K562 (cell line): ENCODE measurements at regions not wholly inside any gene's neighbourhood (a gene's known extent, or its start where the extent isn't known, plus 50 kb on each side); places are given as distances from the start of the nearest gene placed in this dataset.

ENCODE experiments used
- ATAC-seq: fragments of 200-7000 bp; cut with Tn5 transposase; 3 replicates; pipeline ENCODE4 v1.9.1; 2020; ENCODE audit warnings: moderate library complexity
- BruUV-seq: library from RNA; stranded (reverse); fragments of 400-500 nt; replicated peaks from 2 replicates; lab custom pipeline; 2021; lab: Mats Ljungman, UMichigan
- CTCF ChIA-PET: fragments of 300-600 bp; formaldehyde crosslinking; extraction: SDS; loops from one replicate; lab custom pipeline; 2021; ENCODE audit warnings: low intra/inter-chr PET ratio; lab: Yijun Ruan, JAX
- POLR2A ChIA-PET: fragments of 300-600, 350-650 bp; sonication (Branson Sonifier 250); formaldehyde crosslinking; extraction: SDS; loops from one replicate; lab custom pipeline; 2021; ENCODE audit warnings: antibody characterized with exemption, inconsistent platforms; lab: Yijun Ruan, JAX
- DNase-seq, 4 experiments: peaks; one replicate each; pipeline versions ENCODE4 v3.0.0 to v3.0.0-alpha.2; 2011 to 2018; ENCODE audit warnings: low spot score in 3 of 4, mixed read lengths in 3 of 4; ENCODE audit errors: extremely low read depth in 1 of 4
- FAIRE-seq: peaks from 2 replicates; lab custom pipeline; 2011; peaks lifted over from hg19 to GRCh38; lab: Jason Lieb, UNC
- H2AFZ ChIP-seq: 2 replicates; pipeline ENCODE4 v1.6.0; 2011; ENCODE audit warnings: low read depth, low read length, control low read depth, inconsistent platforms
- H3K27ac ChIP-seq: fragments of 200-600 bp; 3 replicates; pipeline ENCODE4 v1.8.0; 2011; ENCODE audit warnings: low read depth, mild to moderate bottlenecking, control low read depth, inconsistent platforms, low read length, moderate library complexity, mixed read lengths; ENCODE audit errors: extremely low read depth
- H3K27me3 ChIP-seq, 2 experiments: fragments of 300-600 bp in 1 of 2; 2 replicates in 1 of 2; 3 replicates in 1 of 2; pipeline versions ENCODE4 v1.6.0 to v1.8.0; 2011; ENCODE audit warnings: inconsistent platforms in 2 of 2, low read length in 2 of 2, mild to moderate bottlenecking in 1 of 2, mixed read lengths in 1 of 2, moderate library complexity in 1 of 2; ENCODE audit not compliant: control insufficient read depth in 2 of 2, insufficient read depth in 2 of 2
- H3K36me3 ChIP-seq: fragments of 300-600 bp; 3 replicates; pipeline ENCODE4 v1.8.0; 2011; ENCODE audit warnings: mild to moderate bottlenecking, low read length, inconsistent platforms; ENCODE audit not compliant: control insufficient read depth, insufficient read depth
- H3K4me1 ChIP-seq, 2 experiments: fragments of 200-600 bp in 1 of 2; replicated peaks in 1 of 2; 2 replicates in 1 of 2; 3 replicates in 1 of 2; pipeline versions ENCODE4 v1.5.1 to v1.8.0; 2011; ENCODE audit warnings: inconsistent platforms in 2 of 2, low read length in 2 of 2, mild to moderate bottlenecking in 1 of 2, mixed read lengths in 1 of 2, moderate library complexity in 1 of 2; ENCODE audit not compliant: control insufficient read depth in 2 of 2, insufficient read depth in 2 of 2
- H3K4me2 ChIP-seq: 2 replicates; pipeline ENCODE4 v1.6.1; 2011; ENCODE audit warnings: low read length, control low read depth, inconsistent platforms, mixed read lengths; ENCODE audit not compliant: insufficient read depth
- H3K4me3 ChIP-seq: fragments of 200-600 bp; sonication (generic), shearing (Covaris generic); 2 replicates; pipeline ENCODE4 v1.5.1; 2016; ENCODE audit warnings: control low read depth, inconsistent platforms
- H3K79me2 ChIP-seq: fragments of 200-600 bp; 3 replicates; pipeline ENCODE4 v1.8.0; 2011; ENCODE audit warnings: low read length, inconsistent platforms; ENCODE audit not compliant: control insufficient read depth, insufficient read depth
- H3K9ac ChIP-seq, 2 experiments: 2 replicates each; pipeline versions ENCODE4 v1.6.0 to v1.6.1; 2011; ENCODE audit warnings: low read depth in 2 of 2, low read length in 2 of 2, control low read depth in 1 of 2, inconsistent platforms in 1 of 2, mild to moderate bottlenecking in 1 of 2, mixed read lengths in 1 of 2; ENCODE audit not compliant: insufficient read depth in 1 of 2
- H3K9me1 ChIP-seq: one replicate; pipeline ENCODE4 v1.6.0; 2011; ENCODE audit warnings: inconsistent platforms, mild to moderate bottlenecking, low read length, moderate library complexity; ENCODE audit not compliant: control insufficient read depth, insufficient read depth
- H3K9me3 ChIP-seq: replicated peaks from 2 replicates; pipeline ENCODE4 v1.5.1; 2011; ENCODE audit warnings: low read depth, low read length, inconsistent platforms; ENCODE audit not compliant: control insufficient read depth, insufficient read depth
- H4K20me1 ChIP-seq: replicated peaks from 2 replicates; pipeline ENCODE4 v1.6.1; 2011; ENCODE audit warnings: low read length, inconsistent platforms, mixed read lengths; ENCODE audit not compliant: control insufficient read depth, insufficient read depth
- KLF16 ChIP-seq: IDR thresholded peaks from 2 replicates; pipeline ENCODE4 v1.6.1; 2016; ENCODE audit warnings: antibody characterized with exemption
- KLF6 ChIP-seq: fragments of 250-450 bp; sonication (Bioruptor Pico); IDR thresholded peaks from 2 replicates; pipeline ENCODE4 v1.4.0; 2020; ENCODE audit warnings: mild to moderate bottlenecking, moderate library complexity, borderline replicate concordance
- SIRT6 ChIP-seq: IDR thresholded peaks from one replicate; pipeline ENCODE4 v1.6.1; 2012; ENCODE audit warnings: low read depth, mild to moderate bottlenecking, control low read depth, inconsistent platforms, low read length, moderate library complexity
- SMARCA4 ChIP-seq: fragments of 450-650 bp; IDR thresholded peaks from 2 replicates; pipeline ENCODE4 v1.6.1; 2016
- WGBS: fragments of 100-300 bp; shearing (Covaris generic); methylation state at CpG from one replicate; pipeline ENCODE4 v1.1.6; 2016; ENCODE audit warnings: low coverage, mixed read lengths; ENCODE audit not compliant: insufficient coverage; ENCODE audit errors: missing lambda C conversion rate; 5-methylcytosine and 5-hydroxymethylcytosine counted together
- in situ Hi-C: fragments of 300-500 bp; cut with MboI; formaldehyde crosslinking; loops from 4 replicates; pipeline ENCODE4 v1.15.0; 2018; ENCODE audit warnings: inconsistent platforms, mixed read lengths
- intact Hi-C: fragments of 100-400 bp; cut with micrococcal nuclease; formaldehyde crosslinking; loops from 2 replicates; pipeline ENCODE4 v1.14.2; 2022
- TF ChIP-seq, protein P1 (sequence below): sonication (generic); formaldehyde crosslinking; IDR thresholded peaks from 2 replicates; pipeline ENCODE4 v1.4.0; 2020; ENCODE audit warnings: mild to moderate bottlenecking, missing genetic modification reagents
- TF ChIP-seq, protein P2 (sequence below): fragments of 250-450 bp; sonication (Bioruptor Pico); IDR thresholded peaks from 2 replicates; pipeline ENCODE4 v1.5.0; 2021; ENCODE audit warnings: mild to moderate bottlenecking, borderline replicate concordance

DNA sequence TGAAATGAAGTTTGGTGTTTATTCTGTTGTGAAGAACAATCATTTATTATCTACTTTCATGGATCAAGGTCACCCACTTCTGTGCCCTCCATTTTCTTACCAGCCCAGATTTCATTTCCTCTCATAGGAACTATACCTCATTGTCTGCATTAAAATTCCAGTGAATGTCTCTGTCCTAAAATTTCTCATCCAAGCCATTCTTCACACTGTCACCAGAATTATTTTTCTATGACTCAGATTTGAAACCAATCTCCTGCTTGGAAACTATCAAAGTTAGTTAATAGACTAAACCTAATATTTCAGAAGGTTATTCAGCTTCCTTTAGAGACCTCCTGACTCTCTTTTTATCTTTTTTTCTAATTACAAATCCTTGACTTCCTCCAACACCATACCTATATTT, 364.1 kb upstream of the CBLB start (continued):
- TF ChIP-seq, protein P1, sequence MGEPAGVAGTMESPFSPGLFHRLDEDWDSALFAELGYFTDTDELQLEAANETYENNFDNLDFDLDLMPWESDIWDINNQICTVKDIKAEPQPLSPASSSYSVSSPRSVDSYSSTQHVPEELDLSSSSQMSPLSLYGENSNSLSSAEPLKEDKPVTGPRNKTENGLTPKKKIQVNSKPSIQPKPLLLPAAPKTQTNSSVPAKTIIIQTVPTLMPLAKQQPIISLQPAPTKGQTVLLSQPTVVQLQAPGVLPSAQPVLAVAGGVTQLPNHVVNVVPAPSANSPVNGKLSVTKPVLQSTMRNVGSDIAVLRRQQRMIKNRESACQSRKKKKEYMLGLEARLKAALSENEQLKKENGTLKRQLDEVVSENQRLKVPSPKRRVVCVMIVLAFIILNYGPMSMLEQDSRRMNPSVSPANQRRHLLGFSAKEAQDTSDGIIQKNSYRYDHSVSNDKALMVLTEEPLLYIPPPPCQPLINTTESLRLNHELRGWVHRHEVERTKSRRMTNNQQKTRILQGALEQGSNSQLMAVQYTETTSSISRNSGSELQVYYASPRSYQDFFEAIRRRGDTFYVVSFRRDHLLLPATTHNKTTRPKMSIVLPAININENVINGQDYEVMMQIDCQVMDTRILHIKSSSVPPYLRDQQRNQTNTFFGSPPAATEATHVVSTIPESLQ (CRISPR knock-in tag) = no peak
- no peak for TF ChIP-seq SMARCA4

DNA sequence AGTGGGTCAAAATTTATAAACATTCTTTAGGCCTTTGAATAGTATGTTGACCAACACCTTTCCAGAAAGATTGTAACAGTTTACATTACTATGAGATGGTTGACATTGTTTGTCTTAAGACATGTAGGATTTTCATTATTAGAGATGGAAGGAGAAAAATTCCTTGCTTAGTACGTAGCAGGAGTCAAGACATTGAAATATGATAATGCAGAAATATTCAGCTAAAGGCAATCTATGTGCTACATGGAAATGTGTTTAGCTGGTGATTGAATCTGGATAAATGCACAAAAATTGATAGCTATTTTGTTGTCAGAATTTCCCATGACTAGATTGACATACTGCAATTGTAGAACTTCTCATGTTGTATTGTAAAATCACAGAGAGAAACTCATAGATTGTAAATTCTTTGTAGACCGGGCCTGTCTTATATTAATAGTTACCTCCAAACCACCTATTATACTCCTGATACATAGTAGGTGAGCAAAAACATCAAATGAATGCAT, 370.4 kb upstream of the CBLB start:
- ChIA-PET CTCF (no interaction called here), POLR2A (no interaction called here)
- H3K9ac ChIP-seq = no peak overlapping the region
- H3K9me3 ChIP-seq = no peaks in the 10 kb centered on the region
- H3K9me1 ChIP-seq = no peaks in the 10 kb centered on the region
- ATAC-seq (no peak), DNase-seq (no peak), FAIRE-seq (no peak)
- H3K27me3 ChIP-seq = no peaks in the 10 kb centered on the region
- H3K36me3 ChIP-seq = no peaks in the 10 kb centered on the region
- in situ Hi-C loops = no loop called here
- TF ChIP-seq KLF16 (no peak), SIRT6 (no peak), KLF6 (no peak)
- TF ChIP-seq, protein P2, sequence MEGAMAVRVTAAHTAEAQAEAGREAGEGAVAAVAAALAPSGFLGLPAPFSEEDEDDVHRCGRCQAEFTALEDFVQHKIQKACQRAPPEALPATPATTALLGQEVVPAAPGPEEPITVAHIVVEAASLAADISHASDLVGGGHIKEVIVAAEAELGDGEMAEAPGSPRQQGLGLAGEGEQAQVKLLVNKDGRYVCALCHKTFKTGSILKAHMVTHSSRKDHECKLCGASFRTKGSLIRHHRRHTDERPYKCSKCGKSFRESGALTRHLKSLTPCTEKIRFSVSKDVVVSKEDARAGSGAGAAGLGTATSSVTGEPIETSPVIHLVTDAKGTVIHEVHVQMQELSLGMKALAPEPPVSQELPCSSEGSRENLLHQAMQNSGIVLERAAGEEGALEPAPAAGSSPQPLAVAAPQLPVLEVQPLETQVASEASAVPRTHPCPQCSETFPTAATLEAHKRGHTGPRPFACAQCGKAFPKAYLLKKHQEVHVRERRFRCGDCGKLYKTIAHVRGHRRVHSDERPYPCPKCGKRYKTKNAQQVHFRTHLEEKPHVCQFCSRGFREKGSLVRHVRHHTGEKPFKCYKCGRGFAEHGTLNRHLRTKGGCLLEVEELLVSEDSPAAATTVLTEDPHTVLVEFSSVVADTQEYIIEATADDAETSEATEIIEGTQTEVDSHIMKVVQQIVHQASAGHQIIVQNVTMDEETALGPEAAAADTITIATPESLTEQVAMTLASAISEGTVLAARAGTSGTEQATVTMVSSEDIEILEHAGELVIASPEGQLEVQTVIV (CRISPR knock-in tag) = no peak
- TF ChIP-seq, protein P1 (CRISPR knock-in tag) = no peak
- H3K27ac ChIP-seq = no peak overlapping the region
- no peaks in the 10 kb centered on the region for H4K20me1 ChIP-seq
- no peak overlapping the region for H3K4me3 ChIP-seq
- intact Hi-C loops = no loop called here
- no peak overlapping the region for H3K4me2 ChIP-seq
- H3K4me1 ChIP-seq = no peaks in the 10 kb centered on the region
- no peak overlapping the region for H2AFZ ChIP-seq
- WGBS = 57% methylated on average over 2 of the region's 2 CpGs
- H3K79me2 ChIP-seq = no peaks in the 10 kb centered on the region
- BruUV-seq = no TSS peak
